ENCODE measurements at regions not wholly inside any gene's neighbourhood (a gene's known extent, or its start where the extent isn't known, plus 50 kb on each side); places are given as distances from the start of the nearest gene placed in this dataset.
"Not testable (repeated sequence)": the region's sequence is repeated elsewhere in the genome, so short reads cannot be mapped to it uniquely, and the experiment has no call there.

DNA sequence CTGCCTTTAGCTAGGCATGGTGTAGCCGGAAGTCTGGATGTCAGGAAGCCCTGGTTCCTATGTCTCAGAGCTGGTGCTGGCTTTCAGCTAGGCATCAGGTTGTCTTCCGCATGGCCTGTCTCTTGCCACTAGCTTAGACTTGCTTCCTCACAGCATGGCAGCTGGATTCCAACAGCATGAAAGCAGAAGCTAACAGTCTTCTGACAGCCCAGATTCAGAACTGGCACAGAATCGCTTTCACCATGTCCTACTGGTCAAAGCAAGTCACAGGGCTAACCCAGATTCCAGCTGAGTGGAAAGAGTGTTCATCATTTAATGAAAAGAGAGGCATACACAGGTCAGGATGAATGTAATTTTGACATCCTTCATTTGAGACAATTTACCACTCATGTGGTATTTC, 1050.5 kb downstream of the ROBO2 start:
- DNase-seq = no peak

DNA sequence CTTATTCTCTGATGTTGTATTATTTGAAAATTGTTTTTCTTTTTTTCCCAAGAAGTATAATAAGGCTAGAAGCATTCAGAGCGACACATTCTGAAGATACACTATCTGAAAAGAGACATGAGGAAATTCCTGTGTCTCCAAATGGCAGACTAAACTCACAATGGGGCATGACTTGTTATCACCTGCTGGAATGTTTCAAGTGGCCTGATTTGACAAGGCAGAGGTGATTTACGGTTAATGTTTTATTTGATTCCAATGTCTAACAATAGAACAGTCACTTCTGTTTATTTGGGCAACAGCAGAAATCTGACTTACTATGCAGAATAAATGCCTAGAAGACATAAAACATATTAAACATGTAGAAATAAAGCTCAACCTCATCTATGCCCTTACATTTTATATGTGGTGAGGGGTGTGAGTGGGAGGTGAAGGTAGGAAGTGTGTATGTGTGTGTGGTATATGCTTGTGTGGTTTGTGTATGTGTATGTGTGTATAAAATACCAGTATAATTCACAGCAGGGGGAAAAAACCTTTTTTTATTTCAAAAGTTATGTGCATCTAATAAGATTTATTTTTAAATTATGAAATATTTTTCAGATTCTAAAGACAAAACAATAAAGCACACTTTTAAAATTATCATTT, 1051.7 kb downstream of the ROBO2 start:
- DNase-seq = no peak

DNA sequence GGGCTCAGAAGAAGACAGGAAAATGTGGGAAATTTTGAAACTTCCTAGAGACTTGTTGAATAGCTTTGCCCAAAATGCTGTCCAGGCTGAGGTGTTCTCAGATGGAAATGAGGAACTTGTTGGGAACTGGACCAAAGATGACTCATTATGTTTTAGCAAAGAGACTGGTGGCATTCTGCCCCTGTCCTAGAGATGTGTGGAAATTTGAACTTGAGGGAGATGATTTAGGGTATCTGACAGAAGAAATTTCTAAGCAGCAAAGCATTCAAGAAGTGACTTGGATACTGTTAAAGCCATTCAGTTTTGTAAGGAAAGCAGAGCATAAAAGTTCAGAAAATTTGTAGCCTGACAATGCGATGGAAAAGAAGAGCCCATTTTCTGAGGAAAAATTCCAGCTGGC, 1052.7 kb downstream of the ROBO2 start:
- DNase-seq = not testable (repeated sequence)

DNA sequence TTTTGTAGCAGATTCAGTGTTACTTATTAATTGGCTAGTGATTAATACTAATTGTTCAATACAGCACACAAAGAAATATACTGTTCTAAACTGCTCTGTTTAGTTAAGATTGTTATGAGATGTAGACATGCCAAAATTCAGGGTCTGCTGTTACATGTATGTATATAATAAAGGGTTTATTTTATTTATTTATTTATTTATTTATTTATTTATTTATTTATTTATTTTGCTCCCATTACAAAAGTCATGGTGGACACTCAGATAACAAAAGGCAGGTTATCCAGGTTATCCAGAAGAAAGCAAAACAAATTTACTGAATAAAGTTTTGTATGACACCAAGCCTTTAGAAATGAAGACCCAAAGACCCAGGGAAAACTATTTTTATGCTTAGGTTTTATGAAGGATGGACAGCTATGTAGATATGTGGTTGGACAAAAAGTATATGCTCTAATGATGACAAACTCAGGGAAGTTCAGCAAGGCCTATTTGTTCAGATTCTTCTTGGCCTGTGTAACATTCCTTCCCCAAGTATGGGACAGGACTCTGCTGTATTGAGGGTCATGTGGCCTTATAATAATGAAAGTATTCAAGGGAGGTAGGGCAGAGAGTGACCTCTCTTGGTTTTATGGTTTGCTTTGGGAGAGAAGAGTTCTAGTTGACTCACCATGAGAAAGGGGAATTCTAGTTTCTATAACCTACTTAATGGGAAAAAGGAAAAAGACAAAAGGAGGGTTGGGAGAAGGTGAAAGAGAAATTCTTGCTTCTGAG, 1056.8 kb downstream of the ROBO2 start:
- no peak for DNase-seq

DNA sequence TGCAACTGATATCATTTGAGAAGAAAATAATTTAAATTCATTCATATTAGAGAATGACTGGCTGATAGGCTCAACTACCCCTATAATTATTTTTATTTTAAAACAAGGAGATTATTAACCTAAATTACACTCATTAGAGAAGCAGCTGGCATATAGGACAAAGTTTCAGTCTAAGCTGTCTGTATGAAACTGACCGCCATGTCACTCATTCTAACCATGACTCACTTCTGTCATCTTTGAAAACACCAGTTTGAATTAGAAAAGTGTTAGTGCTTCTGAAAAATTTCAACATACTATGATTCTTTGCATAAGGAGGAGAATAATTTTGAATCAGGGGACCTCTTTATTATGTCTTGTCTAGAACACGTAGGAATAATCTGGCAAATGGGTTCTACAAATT, 1058.5 kb downstream of the ROBO2 start:
- DNase-seq = no peak

DNA sequence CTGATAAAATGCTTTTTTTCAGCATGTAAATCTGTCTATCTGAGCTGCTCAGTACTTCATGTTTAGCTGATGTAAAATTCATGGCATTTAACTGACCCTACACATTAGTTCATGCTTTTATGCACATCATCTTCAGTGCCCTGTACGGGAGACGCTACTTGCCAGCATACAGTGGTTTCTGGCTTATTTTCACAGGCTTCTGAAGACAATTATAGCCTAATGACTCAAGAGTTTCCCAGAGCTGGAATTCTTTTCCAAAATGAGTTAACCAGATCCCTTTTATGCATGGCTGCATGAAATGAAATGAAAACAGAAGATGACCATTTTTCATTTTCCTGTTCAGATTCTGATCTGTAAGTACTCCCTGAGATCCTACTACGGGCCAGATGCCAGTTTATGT, 1061.5 kb downstream of the ROBO2 start:
- no peak for DNase-seq

DNA sequence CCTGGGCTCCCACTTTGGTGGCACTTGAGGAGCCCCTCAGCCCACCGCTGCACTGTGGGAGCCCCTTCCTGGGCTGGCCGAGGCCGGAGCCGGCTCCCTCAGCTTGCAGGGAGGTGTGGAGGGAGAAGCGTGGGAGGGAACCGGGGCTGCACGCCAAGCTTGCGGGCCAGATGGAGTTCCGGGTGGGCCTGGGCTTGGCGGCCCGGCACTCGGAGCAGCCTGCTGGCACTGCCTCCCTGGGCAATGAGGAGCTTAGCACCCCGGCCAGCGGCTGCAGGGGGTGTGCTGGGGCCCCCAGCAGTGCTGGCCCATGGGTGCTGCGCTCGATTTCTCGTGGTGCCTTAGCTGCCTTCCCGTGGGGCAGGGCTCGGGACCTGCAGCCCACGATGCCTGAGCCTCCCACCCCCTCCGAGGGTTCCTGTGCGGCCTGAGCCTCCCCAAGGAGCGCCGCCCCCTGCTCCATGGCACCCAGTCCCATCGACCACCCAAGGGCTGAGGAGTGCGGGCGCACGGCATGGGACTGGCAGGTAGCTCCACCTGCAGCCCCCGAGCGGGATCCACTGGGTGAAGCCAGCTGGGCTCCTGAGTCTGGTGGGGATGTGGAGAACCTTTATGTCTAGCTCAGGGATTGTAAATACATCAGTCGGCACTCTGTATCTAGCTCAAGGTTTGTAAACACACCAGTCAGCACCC, 1068.5 kb downstream of the ROBO2 start:
- not testable (repeated sequence) for DNase-seq

DNA sequence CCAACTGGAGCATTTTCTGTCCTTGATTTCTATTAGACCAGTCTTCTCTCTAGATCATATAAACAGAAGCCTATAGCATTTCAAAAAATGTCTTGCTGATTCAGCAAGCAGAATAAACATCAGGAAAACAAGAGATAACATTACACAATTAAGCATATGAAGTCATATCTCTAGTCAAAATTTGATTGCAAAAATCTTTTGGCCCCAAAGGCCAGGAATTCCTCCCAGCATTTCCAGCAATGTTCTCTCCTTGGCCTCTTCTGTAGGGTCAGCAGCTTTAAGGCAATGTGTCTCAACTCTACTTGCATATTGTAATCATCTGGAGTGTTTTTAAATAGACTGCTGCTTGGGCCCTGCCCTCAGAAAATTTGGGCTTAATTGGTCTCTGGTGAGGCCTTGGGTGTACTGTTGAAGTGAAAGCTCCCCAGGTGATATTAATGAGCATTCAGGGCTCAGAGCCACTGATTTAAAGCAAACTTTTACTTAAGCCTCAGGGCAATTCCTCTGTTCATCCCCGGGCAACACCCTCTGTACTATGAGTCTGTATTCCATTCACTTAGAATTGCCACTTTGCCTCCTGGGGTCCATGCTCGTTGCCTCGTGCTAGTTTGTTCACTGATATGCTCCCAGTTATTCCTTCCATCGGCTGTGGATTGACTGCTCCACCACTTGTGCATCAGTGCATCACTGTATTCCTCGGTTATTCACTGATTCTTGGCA, 1072.6 kb downstream of the ROBO2 start:
- DNase-seq = no peak

DNA sequence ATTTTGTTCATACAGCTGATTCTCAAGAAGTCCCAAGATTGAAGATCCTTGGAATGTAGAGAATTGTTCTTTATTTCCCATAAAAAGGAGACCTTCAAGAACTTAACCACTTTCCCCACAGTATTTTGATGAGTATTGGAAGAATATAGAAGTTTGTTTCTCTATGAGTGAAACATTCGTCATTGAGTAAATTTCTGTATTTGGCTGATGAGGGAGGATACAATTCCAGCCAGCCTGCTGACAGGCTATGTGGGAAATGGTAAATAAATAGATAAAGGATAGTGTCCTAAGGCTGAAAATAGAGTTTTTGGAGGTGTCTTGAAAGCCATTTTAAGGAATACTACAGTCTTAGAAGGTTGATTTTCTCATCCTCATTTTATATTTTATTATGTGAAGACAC, 1076.1 kb downstream of the ROBO2 start:
- DNase-seq = no peak

DNA sequence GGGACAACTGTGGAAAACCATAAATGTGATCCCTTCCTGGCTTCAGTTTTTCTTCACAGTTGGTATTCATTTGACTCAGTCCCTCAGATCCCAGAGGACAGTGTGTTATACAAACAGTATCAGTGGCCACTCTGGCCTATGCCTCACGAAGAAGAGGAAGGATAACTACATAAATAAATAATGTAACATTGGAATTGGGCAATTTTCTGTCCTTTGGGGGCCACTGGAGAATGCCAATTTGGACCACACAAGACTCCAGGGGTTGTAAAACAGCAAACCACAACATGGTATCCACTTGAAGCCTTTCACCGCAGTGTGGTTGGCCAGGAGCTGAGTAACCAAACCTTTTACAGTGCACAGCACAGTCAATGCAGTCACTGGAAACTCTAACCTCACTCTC, 1077.0 kb downstream of the ROBO2 start:
- DNase-seq = no peak

DNA sequence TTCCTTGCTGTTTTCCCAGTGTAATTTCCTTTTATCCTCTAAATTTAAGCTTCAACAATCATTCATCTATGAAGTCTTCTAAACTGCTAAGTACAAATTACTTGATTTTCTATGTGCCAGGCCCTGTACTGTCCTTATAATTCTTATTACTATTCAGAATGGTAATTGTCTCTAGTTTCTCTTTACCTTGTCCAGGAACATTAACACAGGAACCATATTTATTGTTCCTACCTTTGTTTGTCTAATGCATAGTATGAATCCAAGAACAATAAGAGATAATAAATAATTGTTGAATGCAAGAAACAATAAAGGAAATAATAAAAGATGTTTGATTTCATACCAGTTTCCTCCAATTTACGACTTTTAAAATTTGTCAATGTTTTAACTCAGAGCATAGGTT, 1083.2 kb downstream of the ROBO2 start:
- no peak for DNase-seq

DNA sequence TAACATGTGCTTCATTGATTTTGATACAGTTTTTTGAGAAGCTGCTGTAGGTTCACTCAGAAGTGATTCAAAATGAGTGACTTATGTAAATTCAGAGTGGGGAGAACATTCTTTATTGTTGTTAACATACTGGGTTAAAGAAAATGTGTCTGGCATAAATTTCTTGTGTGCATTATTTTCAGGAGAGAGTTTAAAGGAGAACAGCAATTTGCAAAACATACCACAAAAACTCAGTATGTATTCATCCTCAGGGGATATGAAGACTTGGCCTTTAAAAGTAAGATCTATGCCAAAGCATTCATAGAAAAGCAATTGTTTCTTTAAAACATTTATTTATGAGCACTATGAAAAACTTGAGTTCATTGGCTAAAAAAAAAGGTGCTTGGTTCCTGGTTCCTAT, 1089.8 kb downstream of the ROBO2 start:
- no peak for DNase-seq

DNA sequence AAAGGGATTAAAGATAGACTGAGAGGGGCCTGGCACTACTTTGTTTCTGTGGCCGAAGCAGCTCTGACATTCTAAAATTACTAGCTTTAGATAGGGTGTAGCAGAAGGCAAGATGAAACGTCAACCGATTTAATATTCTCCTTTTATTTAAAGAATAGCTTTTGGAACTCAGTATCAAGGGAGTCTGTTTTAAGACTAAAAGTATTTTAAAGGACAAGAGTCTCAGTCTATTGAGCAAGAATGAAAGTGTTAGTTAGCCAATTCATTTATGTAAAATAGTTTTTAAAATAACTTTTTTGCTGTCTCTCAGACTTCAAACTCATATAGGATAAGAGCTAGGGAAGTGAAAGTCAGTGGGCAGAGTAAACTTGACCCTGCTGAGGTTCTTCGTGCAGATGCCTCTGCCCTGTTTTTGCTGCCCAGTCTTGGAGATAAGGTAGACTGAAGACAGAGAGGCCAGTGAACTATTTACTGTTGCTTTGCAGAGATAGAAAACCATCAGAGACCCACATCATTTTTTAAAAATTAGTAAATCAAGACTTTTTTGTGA, 1090.9 kb downstream of the ROBO2 start:
- no peak for DNase-seq

DNA sequence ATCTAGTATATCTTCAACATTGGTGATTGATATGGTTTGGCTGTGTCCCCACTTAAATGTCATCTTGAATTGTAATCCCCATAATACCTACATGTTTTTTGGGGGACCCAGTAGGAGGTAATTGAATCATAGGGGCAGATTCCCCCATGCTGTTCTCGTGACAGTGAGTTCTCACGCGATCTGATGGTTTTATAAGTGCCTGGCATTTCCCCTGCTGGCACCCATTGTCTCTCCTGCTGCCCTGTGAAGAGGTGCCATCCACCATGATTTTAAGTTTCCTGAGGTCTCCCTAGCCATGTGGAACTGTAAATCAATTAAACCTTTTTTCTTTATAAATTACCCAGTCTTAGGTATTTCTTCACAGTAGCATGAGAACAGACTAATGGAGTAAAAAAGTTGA, 1094.6 kb downstream of the ROBO2 start:
- DNase-seq = no peak

DNA sequence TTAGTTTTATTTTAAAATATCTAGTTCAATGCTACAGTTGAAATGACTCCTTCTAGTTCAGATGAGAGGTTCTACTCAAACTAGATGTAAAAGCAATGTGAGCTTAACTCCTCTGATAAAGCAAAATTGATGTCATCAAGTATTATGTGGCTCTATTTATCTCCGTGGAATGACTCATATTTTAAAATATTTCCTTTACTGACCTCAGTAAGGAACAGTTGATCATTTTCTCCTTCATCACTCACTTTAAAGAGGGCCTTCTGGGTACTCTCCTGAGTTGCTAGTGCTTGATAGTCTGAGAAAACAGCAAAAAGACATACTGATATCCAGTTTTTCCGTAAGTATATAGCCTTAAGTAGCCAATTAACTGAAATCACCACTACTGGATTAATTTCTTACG, 1099.3 kb downstream of the ROBO2 start:
- no peak for DNase-seq

DNA sequence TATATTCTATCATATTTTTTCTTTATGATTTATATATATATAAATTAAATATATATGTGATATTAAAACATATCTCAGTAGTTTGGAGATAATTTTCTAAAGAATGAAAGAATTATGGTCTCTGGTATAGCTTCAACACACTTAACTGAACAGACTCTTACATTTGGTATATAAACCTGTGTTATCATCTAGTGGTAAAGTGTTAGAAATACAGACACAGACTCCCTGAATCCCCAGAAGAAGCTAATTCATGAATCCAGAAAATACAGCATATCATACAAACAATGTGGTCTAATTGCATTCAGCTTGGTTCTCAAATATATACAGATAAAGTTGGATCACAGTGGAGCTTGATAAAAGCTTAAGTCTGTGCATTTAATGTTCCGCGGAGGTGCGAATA, 1100.4 kb downstream of the ROBO2 start:
- DNase-seq = no peak

DNA sequence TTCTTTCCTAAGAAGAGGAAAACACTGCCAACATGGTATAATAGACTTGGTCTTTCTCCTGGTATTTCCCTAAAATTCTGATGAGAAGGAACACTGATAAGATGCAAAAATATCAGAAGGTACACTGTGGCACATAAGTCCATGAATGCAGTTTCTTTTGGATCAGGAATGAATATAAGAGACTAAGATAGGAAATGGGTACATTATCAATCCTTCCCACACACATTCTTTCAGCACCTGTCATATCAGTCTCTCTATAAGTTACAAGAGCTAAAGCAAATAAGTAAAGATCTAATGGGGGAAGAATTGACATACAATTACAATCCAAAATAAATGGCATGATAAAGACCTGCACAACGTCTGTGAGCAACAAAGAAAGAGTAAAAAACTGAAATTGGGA, 1101.0 kb downstream of the ROBO2 start:
- DNase-seq = no peak

DNA sequence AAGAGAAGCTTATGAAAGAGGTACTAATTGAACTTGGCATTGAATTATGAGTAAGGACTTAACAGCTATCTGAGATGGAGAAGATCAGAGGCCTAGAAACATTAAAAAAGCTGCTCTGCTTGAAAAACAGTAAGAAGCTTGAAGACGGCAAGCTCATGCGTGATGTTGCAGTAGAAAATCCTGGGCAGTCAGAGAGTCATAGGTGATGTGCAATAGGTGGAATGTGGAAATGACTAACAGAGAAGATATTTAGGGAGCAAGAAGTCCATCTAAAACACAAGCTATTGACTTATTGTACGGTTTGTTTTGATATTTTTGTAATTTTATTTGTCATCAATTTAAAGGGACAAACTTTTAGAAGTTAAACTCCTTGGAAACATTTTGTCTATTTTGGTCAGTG, 1101.4 kb downstream of the ROBO2 start:
- no peak for DNase-seq

DNA sequence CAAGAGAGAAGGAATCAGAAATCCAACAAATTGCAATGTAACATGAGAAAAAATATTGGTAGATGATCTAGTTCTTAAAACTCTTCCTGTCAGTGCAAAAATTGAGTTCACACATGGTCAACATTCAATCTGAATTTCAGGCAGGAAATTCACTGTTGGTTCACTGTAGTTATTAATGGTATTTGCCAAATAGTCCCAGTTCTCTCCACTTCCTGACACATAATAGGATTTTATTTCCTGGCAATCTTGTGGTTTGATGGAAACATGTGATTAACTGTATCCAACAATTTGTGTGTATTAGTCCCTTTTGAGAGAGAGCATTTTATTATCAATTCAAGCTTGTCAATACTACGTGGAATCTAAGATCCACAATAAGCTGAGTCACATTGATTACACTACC, 1103.1 kb downstream of the ROBO2 start:
- no peak for DNase-seq

DNA sequence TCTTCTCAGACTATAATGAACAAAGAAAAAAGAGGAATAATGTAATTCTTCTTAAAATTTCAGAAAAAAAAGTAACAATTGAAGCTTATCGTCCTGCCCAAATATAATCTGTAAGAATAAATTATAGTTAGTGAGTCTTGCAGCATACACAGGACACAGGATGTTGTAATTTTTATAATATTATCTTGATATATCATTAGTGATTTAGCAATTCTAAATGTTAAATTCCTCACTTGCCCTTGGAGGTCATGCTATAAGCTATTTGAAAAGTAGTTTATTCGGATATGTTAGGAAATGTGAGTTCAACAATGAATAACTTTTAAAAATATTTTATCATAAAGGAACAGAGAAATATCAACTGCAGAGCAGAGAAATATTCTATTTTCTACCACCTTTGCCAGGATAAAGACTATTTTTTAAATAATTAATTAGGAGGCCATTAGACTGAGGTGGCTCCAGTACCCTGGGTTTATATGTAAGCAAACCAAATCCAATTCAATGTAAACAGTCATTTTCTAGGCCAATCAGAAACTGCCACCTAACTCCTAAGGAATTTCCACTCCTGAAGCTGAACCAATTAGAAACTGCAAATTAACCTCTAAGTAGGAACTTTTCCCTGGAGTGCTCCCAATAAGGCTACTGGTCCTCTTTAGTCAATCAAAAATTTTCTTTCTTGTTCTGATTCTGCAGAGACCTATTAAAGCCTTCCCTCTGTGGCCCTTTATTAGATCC, 1109.3 kb downstream of the ROBO2 start:
- no peak for DNase-seq

DNA sequence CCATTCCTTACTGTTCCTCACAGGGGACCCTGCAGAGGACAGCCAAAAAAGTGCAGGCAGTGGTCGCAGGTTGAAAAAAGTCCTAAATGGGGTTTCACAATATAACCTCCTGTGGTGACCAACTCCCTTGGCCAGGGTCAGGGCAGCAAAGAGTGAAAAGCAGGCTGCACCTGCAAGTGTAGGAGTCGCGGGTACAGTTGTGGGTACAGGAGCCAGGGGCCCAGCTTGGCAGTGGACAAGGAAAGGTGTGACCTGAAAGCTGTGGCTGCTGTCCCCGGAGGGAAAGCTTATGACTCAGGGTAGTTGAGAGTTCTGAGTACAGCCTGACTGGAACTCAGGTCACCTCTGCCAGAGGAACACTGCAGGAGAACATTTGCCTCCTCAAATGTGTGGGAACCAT, 1114.1 kb downstream of the ROBO2 start:
- DNase-seq = no peak

DNA sequence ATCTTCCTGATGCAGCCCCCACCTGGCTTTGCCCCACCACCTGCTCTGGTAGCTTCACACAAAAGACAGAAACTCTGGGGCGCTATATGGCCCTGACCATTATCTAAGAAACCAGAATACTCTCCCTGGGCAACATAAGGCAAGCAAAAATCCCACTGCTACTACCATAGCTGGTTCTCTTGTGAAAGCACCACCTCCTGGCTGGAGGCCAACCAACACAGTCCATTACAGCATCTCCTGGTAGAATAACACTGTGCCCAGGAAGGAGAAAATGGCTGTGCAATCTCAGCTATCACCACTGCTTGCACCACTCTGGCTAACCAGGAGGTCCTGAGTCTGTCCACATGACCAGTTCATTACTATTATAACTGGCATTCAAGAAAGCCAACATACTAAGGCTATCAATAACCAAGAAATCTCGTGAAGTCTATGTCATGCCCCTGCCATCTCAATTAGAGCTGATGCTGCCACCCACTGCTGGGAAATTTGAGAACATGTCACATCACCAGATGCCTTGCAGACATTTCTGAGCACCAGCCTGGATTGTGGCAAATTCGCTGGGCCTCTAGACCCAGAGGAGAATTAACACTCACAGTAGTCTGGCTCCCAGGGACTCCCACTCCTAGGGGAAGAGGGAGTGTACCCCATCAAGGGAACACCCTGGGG, 1114.8 kb downstream of the ROBO2 start:
- DNase-seq = no peak
